K562 (cell line): ENCODE measurements at regions not wholly inside any gene's neighbourhood (a gene's known extent, or its start where the extent isn't known, plus 50 kb on each side); places are given as distances from the start of the nearest gene placed in this dataset.

Source experiments
- ADNP ChIP-seq: fragments of 200-800 bp; sonication (Bioruptor generic); IDR thresholded peaks from 2 replicates; pipeline ENCODE4 v1.6.1; 2016; ENCODE audit warnings: missing genetic modification characterization, missing compliant biosample characterization
- CEBPB ChIP-seq: fragments of 450-650 bp; IDR thresholded peaks from 2 replicates; pipeline ENCODE4 v1.6.1; 2016; ENCODE audit warnings: missing genetic modification characterization, missing compliant biosample characterization
- DMBX1 ChIP-seq: fragments of 250-450 bp; sonication (Bioruptor Pico); IDR thresholded peaks from 2 replicates; pipeline ENCODE4 v1.8.0; 2022; ENCODE audit warnings: inconsistent platforms, mild to moderate bottlenecking, moderate library complexity, borderline replicate concordance
- ELF1 ChIP-seq: fragments of 200-800 bp; sonication (Bioruptor generic); IDR thresholded peaks from 2 replicates; pipeline ENCODE4 v1.6.1; 2016; ENCODE audit warnings: missing genetic modification characterization, missing compliant biosample characterization
- HCFC1 ChIP-seq: IDR thresholded peaks from 2 replicates; pipeline ENCODE4 v1.6.1; 2012; ENCODE audit warnings: low read depth, low read length, improper control_type of control experiment
- MLX ChIP-seq, 2 experiments: fragments of 450-650 bp in 1 of 2; sonication (generic) in 1 of 2; formaldehyde crosslinking; conservative IDR thresholded peaks; 2 replicates each; pipeline versions ENCODE4 v1.4.0 to v1.8.1; 2020 to 2022; ENCODE audit warnings: mild to moderate bottlenecking in 1 of 2, missing genetic modification reagents in 1 of 2
- TCF3 ChIP-seq: sonication (generic); formaldehyde crosslinking; IDR thresholded peaks from 2 replicates; pipeline ENCODE4 v1.4.0; 2020; ENCODE audit warnings: mild to moderate bottlenecking, missing genetic modification reagents
- USF2 ChIP-seq: sonication (generic); formaldehyde crosslinking; IDR thresholded peaks from 2 replicates; pipeline ENCODE4 v1.5.0; 2020; ENCODE audit warnings: missing genetic modification reagents
- ZNF212 ChIP-seq: fragments of 450-650 bp; formaldehyde crosslinking; IDR thresholded peaks from 2 replicates; pipeline ENCODE4 v1.4.0; 2020; ENCODE audit warnings: mild to moderate bottlenecking
- ZNF24 ChIP-seq: fragments of 450-650 bp; IDR thresholded peaks from 2 replicates; pipeline ENCODE4 v1.6.1; 2016
- TF ChIP-seq, protein P1 (sequence below), 3 experiments: IDR thresholded peaks in 2 of 3; conservative IDR thresholded peaks in 1 of 3; 2 replicates each; pipeline ENCODE4 v1.5.1; 2011 to 2012; ENCODE audit warnings: low read length in 3 of 3, mild to moderate bottlenecking in 3 of 3, control low read depth in 2 of 3, improper control_type of control experiment in 1 of 3, inconsistent platforms in 1 of 3, low read depth in 1 of 3, mixed read lengths in 1 of 3, moderate library complexity in 1 of 3; ENCODE audit not compliant: insufficient read depth in 2 of 3

DNA sequence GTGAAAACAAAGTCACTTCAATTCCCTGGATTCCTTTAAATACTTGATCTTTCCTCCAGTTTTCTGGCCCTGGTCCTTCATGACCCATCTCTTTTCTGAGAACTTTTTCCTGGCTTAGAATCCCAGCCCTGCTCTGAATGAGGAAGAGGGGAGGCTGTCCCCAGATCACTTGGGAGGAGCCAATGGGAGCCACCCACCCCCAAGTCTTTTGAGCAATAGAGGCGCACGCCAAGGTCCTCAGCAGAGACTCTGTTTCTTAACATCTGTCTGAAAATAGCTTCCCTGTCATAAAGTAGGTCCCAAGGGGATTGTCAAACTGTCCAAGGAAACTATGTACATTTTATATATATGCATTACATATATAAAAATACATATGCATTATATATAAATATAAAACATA is 126.8 kb downstream of the ADRA2A start:
- TF ChIP-seq ADNP (tag) (no peak), ZNF24 (no peak), MLX (CRISPR knock-in tag; conservative IDR thresholded peaks at IDR 0.05) (no peak), TCF3 (no peak), DMBX1 (no peak), ZNF212 (CRISPR knock-in tag) (no peak), ELF1 (tag) (no peak), HCFC1 (no peak), USF2 (CRISPR knock-in tag) (no peak), CEBPB (tag) (no peak)
- TF ChIP-seq, protein P1, sequence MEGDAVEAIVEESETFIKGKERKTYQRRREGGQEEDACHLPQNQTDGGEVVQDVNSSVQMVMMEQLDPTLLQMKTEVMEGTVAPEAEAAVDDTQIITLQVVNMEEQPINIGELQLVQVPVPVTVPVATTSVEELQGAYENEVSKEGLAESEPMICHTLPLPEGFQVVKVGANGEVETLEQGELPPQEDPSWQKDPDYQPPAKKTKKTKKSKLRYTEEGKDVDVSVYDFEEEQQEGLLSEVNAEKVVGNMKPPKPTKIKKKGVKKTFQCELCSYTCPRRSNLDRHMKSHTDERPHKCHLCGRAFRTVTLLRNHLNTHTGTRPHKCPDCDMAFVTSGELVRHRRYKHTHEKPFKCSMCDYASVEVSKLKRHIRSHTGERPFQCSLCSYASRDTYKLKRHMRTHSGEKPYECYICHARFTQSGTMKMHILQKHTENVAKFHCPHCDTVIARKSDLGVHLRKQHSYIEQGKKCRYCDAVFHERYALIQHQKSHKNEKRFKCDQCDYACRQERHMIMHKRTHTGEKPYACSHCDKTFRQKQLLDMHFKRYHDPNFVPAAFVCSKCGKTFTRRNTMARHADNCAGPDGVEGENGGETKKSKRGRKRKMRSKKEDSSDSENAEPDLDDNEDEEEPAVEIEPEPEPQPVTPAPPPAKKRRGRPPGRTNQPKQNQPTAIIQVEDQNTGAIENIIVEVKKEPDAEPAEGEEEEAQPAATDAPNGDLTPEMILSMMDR (IDR thresholded peaks at IDR 0.05 in 2 of 3, conservative IDR thresholded peaks at IDR 0.05 in 1 of 3; ENCODE audit: insufficient read depth in 2 of 3, low read depth in 1 of 3, low read length in 3 of 3) = no peak
